ENCODE measurements at regions not wholly inside any gene's neighbourhood (a gene's known extent, or its start where the extent isn't known, plus 50 kb on each side); places are given as distances from the start of the nearest gene placed in this dataset.

DNA sequence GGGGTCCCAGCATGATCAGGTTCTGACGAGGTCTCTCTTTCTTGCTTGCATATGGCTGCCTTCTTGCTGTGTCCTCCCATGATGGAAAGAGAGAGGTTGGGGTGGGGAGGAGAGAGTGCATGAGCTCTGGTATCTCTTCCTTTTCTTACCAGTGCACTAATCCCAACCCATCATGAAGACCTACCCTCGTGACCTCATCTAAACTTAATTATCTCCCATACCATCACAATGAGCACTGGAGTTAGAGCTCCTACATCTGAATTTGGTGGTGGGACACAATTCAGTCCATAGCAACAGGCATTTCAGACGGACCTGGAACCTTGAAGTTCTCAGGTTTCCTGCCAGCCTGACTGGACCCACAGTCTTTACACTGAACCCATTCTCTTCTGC lies 125.2 kb upstream of the ZNF648 start:
- TF ChIP-seq EP300 (IDR thresholded peaks at IDR 0.05), result no peak
- TF ChIP-seq, protein P1, sequence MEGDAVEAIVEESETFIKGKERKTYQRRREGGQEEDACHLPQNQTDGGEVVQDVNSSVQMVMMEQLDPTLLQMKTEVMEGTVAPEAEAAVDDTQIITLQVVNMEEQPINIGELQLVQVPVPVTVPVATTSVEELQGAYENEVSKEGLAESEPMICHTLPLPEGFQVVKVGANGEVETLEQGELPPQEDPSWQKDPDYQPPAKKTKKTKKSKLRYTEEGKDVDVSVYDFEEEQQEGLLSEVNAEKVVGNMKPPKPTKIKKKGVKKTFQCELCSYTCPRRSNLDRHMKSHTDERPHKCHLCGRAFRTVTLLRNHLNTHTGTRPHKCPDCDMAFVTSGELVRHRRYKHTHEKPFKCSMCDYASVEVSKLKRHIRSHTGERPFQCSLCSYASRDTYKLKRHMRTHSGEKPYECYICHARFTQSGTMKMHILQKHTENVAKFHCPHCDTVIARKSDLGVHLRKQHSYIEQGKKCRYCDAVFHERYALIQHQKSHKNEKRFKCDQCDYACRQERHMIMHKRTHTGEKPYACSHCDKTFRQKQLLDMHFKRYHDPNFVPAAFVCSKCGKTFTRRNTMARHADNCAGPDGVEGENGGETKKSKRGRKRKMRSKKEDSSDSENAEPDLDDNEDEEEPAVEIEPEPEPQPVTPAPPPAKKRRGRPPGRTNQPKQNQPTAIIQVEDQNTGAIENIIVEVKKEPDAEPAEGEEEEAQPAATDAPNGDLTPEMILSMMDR (IDR thresholded peaks at IDR 0.05), result no peak

All from upper lobe of left lung (tissue), 4 donors.